HS-5 (cell line): ENCODE measurements at regions not wholly inside any gene's neighbourhood (a gene's known extent, or its start where the extent isn't known, plus 50 kb on each side); places are given as distances from the start of the nearest gene placed in this dataset.
"Not testable (repeated sequence)": the region's sequence is repeated elsewhere in the genome, so short reads cannot be mapped to it uniquely, and the experiment has no call there.

Source experiments
- DNase-seq: peaks from one replicate; pipeline ENCODE4 v3.0.0-alpha.2; 2012; ENCODE audit warnings: low read depth

GRCh38 chr1:29767769-29768425 lies 531.6 kb downstream of the PTPRU start:
- no peak for DNase-seq

DNA sequence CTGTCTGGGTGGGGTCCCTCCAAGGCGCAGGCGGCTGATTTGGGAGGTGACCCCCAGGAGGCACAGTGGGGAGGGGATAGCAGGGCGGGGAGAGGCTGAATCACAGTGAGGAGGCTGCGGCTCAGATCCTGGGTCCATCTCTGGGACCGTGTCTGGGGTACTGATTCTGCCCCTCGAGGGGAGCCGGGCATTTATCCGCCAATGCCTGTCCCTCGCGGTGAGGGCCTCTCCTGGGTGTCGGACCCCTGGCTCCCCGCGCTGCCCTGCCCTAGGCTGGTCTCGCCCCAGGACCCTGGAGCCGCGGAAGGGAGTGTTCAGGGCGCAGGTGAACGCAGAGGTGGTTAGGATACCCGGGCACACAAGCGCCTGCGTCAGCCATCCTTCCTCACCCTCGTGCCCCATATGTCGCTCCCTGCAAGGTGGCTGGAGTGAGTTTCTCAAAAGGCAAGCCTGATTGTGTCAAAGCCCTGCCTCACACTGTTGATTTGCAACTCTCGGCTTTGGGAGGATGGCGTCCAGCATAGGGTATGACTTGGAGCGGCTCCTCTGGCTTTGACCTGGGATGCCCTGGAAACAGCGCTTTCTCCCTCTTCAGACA lies 530.9 kb downstream of the PTPRU start:
- DNase-seq, result no peak

- DNase-seq, result no peak
Observed at GRCh38 chr1:29762635-29763034, 526.3 kb downstream of the PTPRU start.

- DNase-seq, result no peak
Observed at GRCh38 chr1:29761159-29761928, 525.0 kb downstream of the PTPRU start.

DNA sequence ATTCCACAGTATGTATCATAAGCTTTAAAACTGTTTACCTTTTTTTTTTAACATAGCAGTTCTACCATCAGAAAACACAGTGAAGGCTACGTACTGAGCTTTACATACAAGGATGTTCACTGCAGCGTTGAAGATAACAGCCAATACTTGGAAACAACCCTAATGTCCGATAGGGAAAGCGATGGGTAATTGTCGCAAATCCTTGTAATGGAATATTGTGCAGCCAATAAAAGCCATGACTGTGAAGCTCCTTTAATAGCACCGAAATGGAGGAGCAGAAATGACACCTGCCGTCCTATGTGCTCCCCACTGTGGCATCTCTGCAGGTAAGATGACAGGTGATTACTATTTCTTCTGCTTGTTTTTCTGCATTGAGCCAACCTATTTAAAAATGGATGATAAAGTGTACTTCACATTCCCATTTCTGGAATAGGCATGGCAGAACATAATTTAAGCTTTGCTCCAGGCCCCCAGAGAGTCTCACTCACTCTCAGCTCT lies 523.8 kb downstream of the PTPRU start:
- no peak for DNase-seq

- no peak for DNase-seq
Observed at GRCh38 chr1:29758781-29759499, 522.6 kb downstream of the PTPRU start.

DNA sequence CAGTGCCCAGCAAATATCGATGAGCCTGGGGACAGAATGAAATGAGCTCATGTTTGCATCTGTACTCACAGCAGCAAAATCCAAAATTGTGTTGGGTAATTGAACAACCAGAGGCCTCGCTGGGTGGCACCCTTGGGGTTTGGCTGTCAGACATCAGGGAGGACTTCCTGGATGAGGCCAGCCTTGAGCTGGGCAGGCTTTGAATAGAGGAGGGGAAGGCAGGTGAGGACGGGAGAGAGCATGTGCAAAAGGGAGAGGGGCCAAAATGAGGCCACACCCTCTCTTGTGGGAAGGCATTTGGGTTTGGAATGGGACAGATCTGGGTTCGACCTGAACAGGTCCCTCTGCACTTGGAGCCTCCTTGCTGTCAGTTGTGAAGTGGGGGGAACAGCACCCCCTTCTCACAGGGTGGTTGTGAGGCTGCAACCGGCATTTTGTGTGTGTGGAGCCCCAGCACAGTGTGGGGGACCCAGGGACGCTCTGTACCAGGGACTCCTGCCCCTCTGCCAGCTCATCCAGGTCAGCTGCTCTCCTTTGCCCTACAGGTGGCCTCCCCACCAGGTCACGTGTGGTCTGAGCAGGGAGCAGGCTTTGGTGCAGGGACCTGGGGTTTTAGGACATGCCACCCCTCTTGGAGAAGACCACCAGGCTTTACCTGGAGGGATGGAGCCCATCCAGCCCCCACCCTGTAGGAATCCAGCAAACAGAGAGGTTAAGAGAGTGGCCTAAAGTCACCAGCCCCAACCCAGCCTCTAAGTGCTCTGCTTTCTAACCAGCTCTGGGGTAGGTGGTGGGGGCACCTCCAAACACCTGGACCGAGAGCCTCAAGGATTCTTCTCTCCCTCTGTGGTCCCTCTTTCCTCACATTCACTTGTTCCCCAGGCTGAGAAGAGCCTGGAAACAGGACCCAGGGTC lies 521.8 kb downstream of the PTPRU start:
- no peak for DNase-seq

DNA sequence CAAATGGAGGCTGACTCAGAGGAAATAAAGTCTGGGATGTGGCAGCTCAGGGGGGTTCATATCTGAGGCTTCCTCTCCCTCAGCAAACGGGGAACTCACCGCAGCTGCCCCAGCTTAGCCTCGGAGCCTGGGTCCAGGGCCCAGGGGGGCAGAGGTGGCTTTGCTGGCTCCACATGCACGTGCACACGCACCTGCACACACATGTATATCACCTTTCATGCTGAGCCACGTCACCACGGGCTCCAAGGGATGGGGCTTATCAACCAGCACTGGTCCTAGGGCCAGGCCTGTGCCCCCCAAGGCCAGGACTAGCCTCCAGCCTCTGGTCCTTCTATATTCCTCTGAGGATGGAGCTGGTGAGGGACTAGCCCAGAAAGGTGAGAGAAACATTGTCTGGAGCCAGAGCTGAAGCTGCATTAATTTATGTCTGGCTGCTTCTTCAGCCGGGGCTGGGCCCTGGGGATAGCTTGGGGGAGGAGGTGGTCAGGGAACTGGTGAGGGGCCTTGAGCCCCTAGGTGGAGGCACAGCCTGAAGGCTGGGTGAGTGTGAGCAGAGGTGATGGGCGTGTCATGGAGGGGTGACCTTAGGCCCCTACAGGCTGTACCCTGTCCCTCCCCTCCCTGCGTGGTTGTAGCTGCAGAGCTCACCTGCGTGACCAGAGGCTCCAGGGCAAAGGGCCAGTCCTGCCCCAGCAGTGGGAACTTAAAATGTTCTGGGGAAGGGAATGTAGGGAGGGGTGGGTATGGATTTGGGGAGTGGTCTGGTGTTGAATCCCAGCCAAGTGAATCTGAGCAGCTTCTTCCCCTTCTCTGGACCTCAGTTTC lies 520.8 kb downstream of the PTPRU start:
- DNase-seq, result no peak

DNA sequence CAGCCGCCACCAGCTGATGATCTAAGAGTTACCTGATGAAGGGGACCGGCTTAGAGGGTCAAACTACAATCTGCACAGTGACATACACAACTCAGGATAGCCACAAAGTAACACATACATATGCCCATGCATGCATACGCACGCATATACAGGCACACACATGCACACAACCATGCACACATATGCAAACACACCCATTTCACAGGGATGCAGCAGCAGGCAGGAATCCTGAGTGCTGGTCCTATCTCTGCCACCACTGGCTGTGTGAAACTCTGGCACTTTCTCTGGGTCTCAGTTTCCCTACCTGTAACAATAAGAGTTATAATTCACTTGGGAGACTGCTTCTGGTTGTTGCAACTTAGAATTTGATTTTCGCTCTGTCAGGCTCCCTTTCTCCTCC lies 520.2 kb downstream of the PTPRU start:
- no peak for DNase-seq

DNA sequence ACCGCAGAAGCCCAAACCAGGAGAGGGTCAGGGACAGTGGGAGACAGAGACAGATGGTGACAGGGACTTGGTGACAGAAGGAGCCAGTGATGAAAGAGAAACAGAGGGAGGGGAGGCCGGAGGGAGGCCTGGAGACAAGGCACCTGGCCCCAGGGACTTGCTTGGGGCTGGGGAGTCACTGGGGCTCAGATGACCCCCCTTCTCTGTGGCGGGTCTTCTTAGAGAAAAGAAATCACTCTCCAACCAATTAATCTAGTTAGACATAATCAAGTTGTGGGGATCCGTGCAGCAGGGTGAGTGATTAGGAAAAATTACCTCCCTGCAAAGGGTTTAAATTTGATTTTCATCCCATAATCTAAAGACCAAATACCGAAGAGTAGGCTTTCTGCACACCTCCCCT lies 519.8 kb downstream of the PTPRU start:
- no peak for DNase-seq

DNA sequence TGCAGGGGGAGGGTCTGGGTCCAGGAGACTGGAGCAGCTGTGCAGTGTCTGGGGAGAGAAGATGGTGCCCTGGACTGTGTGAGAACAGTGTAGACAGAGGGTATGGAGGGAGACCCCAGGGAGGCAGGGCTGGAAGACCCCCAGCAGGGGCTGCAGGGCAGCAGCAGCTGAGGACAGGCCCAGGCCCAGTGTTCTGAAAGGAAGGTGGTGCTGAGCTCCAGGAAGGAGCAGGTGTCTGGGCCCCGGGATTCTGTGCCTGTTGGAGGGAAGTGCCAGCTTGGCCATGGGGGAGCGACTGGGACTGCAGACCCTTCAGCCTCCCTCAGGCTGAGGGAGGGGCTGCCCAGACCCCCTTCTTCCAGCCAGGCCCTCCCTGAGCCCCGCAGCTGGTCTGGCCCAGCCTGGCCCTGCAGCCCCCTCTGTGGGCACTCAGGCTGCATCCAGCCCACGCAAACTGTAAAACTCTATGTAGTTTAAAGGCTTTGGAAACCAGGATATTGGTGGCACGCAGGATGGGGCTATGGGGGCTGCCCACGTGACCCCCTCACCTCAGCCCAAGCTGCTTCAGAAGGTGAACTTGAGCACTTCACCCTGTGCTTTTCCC lies 519.2 kb downstream of the PTPRU start:
- not testable (repeated sequence) for DNase-seq

DNA sequence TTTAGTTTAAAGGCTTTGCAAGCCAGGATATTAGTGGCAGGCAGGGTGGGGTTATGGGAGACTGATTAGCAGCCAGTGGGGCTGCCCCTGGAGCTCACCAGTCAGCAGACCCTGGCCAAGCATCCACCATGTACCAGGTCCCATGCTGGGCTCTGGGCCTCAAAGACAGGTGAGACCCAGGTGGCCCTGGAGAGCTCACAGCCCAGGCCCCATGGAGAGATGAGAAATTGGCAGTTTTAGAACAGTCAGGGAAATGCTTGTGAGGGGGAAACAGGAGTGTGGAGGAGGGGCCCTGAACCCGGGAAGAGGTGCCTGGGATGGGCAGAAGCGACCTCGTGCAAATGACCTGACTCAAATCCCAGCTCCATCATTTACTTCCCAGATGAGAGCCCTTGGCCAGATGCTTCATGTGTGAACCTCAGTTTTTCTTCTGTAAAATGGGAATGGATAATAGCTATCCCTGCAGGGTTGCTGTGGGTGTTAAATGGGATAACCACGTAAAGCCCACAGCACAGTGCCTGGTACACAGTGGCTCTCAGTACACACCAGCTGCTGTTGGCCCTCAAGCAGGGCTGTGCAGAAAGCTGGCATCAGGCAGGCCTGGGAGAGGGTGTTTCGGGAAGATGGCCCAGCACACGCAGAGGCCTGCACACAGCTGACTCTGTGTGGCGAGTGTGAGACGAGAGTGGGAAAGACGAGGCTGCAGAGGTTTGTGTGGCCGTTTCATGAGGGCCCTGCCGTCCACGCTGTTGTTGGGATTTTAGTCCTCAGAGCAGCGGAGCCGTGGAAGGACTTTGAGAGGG lies 518.5 kb downstream of the PTPRU start:
- DNase-seq, result no peak

GRCh38 chr1:29753771-29754572 lies 517.6 kb downstream of the PTPRU start:
- no peak for DNase-seq

DNA sequence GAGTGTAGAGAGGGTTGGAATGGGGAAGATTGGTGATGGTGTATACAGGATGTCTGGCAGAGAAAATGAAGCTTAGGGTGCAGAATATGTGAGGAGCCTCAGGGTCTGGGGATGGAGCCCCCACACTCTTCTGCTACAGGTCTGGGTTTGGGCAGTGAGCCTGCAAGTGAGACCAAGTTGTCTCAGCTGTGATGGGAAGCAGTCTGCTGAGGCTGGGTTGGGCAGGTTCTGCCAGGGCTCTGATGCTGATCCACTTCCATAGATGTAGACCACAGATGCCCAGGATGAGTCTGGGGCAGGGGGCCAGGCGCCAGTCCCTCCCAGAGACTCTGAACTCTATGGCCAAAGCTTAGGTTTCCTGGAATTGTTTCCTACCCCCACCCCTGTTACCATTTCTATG lies 516.9 kb downstream of the PTPRU start:
- no peak for DNase-seq

- DNase-seq, result no peak
Observed at GRCh38 chr1:29752141-29752540, 515.8 kb downstream of the PTPRU start.

DNA sequence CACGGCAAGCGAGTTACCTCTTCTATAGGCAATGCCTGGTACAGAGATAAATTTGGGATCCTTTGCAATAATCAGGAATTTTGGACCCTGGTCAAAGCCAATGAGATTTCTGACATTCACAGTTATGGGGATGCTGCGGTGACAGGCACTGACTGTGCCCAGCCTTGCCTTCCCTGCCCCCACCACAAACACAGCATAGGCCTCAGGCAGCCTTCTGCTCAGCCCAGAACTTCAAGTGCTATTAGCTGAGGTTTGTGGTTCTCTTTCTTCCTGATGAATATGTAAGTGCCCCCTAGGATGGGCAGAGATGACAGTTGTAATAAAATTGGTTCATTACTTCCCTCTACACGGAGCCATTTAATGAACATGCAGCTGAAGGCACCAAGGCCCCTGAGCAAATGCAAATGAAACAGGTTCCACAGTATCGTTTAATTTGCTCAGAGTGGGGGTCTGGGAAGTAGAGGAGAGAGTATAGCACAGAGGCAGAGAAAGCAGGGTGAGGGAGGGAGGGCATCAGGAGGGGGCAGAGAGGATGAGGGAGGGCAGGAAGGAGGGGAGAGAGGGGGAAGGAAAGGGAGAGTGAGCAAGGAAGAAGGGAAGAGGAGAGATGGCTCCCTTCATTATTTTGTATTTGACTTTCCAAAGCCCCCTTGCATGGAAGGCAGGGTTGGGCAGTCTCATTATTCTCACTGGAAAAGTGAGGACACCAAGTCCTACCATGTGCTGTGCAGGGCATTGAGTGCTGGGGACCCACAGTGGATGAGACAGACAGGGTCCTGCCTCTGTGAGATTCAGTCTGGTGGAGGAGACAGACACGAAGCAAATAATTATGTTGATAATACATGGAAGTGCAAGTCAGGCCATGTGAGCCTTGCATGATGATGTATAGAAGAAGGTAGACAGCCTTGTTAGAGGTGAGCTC lies 513.0 kb downstream of the PTPRU start:
- DNase-seq, result no peak

DNA sequence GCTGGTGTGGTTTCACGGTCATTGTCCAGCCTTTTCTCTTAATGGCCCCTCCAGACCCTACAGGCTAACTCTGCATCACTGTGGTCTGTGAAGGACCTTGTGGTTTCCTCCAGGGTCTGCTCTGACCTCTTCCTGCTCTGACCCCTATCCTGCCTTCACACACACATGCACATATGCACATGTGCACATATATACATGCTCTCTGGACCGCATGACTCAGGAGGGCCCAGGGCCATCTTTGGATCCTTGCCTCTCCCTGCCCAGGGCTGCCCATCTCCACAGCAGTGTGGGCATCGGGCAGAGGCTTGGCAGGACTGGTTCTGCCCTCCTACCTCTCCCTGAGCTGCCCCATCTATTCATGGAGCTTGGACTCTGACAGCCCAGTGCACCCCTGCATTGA lies 510.9 kb downstream of the PTPRU start:
- no peak for DNase-seq
